ENCODE measurements at regions not wholly inside any gene's neighbourhood (a gene's known extent, or its start where the extent isn't known, plus 50 kb on each side); places are given as distances from the start of the nearest gene placed in this dataset.

GRCh38 chr3:102750322-102750721 lies 315.5 kb downstream of the ZPLD1 start:
- intact Hi-C loops (cut with DNase I) = no loop called here
- FAIRE-seq = no peak

GRCh38 chr3:102753901-102754300 lies 319.1 kb downstream of the ZPLD1 start:
- H3K9me3 ChIP-seq (ENCODE audit: control insufficient read depth in 2 of 3, insufficient read depth in 1 of 3, low read length in 3 of 3) = no peaks in the 10 kb centered on the region
- no peaks in the 10 kb centered on the region for H3K4me1 ChIP-seq (ENCODE audit: control insufficient read depth in 2 of 3, insufficient read depth in 2 of 3, low read depth in 1 of 3, low read length in 3 of 3)
- no peak for TF ChIP-seq CTCF (IDR thresholded peaks at IDR 0.05; ENCODE audit: borderline replicate concordance, extremely low read depth, insufficient read depth)
- no peak overlapping the region for H3K4me3 ChIP-seq (ENCODE audit: low read length in 3 of 3)
- DNase-seq (no peak), FAIRE-seq (no peak)
- intact Hi-C loops (cut with DNase I) = no loop called here
- no peaks in the 10 kb centered on the region for H3K36me3 ChIP-seq (ENCODE audit: control insufficient read depth in 2 of 3, insufficient read depth in 3 of 3, low read length in 3 of 3)
- no peaks in the 10 kb centered on the region for H3K27me3 ChIP-seq (ENCODE audit: control insufficient read depth, insufficient read depth, low read length)
- no peak overlapping the region for H3K27ac ChIP-seq (ENCODE audit: low read depth in 2 of 2, low read length in 2 of 2)
- H3K9ac ChIP-seq (ENCODE audit: low read length in 3 of 3) = no peak overlapping the region

More at GRCh38 chr3:102750322-102750721, 315.5 kb downstream of the ZPLD1 start:
- TF ChIP-seq CTCF (IDR thresholded peaks at IDR 0.05; ENCODE audit: borderline replicate concordance, extremely low read depth, insufficient read depth) = no peak
- Histone ChIP-seq H3K9me3 (ENCODE audit: control insufficient read depth in 2 of 3, insufficient read depth in 1 of 3, low read length in 3 of 3) (no peaks in the 10 kb centered on the region), H3K27me3 (ENCODE audit: control insufficient read depth, insufficient read depth, low read length) (no peaks in the 10 kb centered on the region), H3K27ac (ENCODE audit: low read depth in 2 of 2, low read length in 2 of 2) (no peak overlapping the region), H3K36me3 (ENCODE audit: control insufficient read depth in 2 of 3, insufficient read depth in 3 of 3, low read length in 3 of 3) (no peaks in the 10 kb centered on the region), H3K9ac (ENCODE audit: low read length in 3 of 3) (no peak overlapping the region), H3K4me1 (ENCODE audit: control insufficient read depth in 2 of 3, insufficient read depth in 2 of 3, low read depth in 1 of 3, low read length in 3 of 3) (no peaks in the 10 kb centered on the region), H3K4me3 (ENCODE audit: low read length in 3 of 3) (no peak overlapping the region)
- DNase-seq = no peak

GRCh38 chr3:102756706-102757105 lies 321.9 kb downstream of the ZPLD1 start:
- intact Hi-C loops (cut with DNase I) = no loop called here
- DNase-seq = no peak
- FAIRE-seq = no peak
- Histone ChIP-seq H3K36me3 (ENCODE audit: control insufficient read depth in 2 of 3, insufficient read depth in 3 of 3, low read length in 3 of 3) (no peaks in the 10 kb centered on the region), H3K27ac (ENCODE audit: low read depth in 2 of 2, low read length in 2 of 2) (no peak overlapping the region), H3K9ac (ENCODE audit: low read length in 3 of 3) (no peak overlapping the region), H3K27me3 (ENCODE audit: control insufficient read depth, insufficient read depth, low read length) (no peaks in the 10 kb centered on the region), H3K4me1 (ENCODE audit: control insufficient read depth in 2 of 3, insufficient read depth in 2 of 3, low read depth in 1 of 3, low read length in 3 of 3) (no peaks in the 10 kb centered on the region), H3K4me3 (ENCODE audit: low read length in 3 of 3) (no peak overlapping the region), H3K9me3 (ENCODE audit: control insufficient read depth in 2 of 3, insufficient read depth in 1 of 3, low read length in 3 of 3) (no peaks in the 10 kb centered on the region)
- no peak for TF ChIP-seq CTCF (IDR thresholded peaks at IDR 0.05; ENCODE audit: borderline replicate concordance, extremely low read depth, insufficient read depth)

GRCh38 chr3:102757950-102758349 lies 323.1 kb downstream of the ZPLD1 start:
- intact Hi-C loops (cut with DNase I) = no loop called here
- Histone ChIP-seq H3K27ac (ENCODE audit: low read depth in 2 of 2, low read length in 2 of 2) (no peak overlapping the region), H3K36me3 (ENCODE audit: control insufficient read depth in 2 of 3, insufficient read depth in 3 of 3, low read length in 3 of 3) (no peaks in the 10 kb centered on the region), H3K9ac (ENCODE audit: low read length in 3 of 3) (no peak overlapping the region), H3K9me3 (ENCODE audit: control insufficient read depth in 2 of 3, insufficient read depth in 1 of 3, low read length in 3 of 3) (no peaks in the 10 kb centered on the region), H3K4me1 (ENCODE audit: control insufficient read depth in 2 of 3, insufficient read depth in 2 of 3, low read depth in 1 of 3, low read length in 3 of 3) (no peaks in the 10 kb centered on the region), H3K4me3 (ENCODE audit: low read length in 3 of 3) (no peak overlapping the region), H3K27me3 (ENCODE audit: control insufficient read depth, insufficient read depth, low read length) (no peaks in the 10 kb centered on the region)
- FAIRE-seq (no peak), DNase-seq (no peak)
- no peak for TF ChIP-seq CTCF (IDR thresholded peaks at IDR 0.05; ENCODE audit: borderline replicate concordance, extremely low read depth, insufficient read depth)
